ENCODE measurements at regions not wholly inside any gene's neighbourhood (a gene's known extent, or its start where the extent isn't known, plus 50 kb on each side); places are given as distances from the start of the nearest gene placed in this dataset.

- no peak for TF ChIP-seq CTCF (IDR thresholded peaks at IDR 0.05)
- Histone ChIP-seq H3K27ac (no peak overlapping the region), H3K9me3 (no peaks in the 10 kb centered on the region), H3K27me3 (no peaks in the 10 kb centered on the region), H3K4me3 (no peak overlapping the region), H3K36me3 (no peaks in the 10 kb centered on the region), H3K4me1 (no peaks in the 10 kb centered on the region), H3K9ac (ENCODE audit: low read depth in 2 of 2, low read length in 2 of 2) (no peak overlapping the region)
- intact Hi-C loops (cut with DNase I): no loop called here
- DNase-seq: no peak
Observed at GRCh38 chr5:3778945-3779344, 183.3 kb downstream of the IRX1 start.

GRCh38 chr5:3780278-3780677 is 184.6 kb downstream of the IRX1 start:
- no peak for TF ChIP-seq CTCF (IDR thresholded peaks at IDR 0.05)
- no peaks in the 10 kb centered on the region for H3K4me1 ChIP-seq

GRCh38 chr5:3780907-3781306 is 185.3 kb downstream of the IRX1 start:
- intact Hi-C loops (cut with DNase I): no loop called here
- no peak for DNase-seq
- no peak overlapping the region for H3K4me3 ChIP-seq
- no peaks in the 10 kb centered on the region for H3K4me1 ChIP-seq
- H3K9me3 ChIP-seq: no peaks in the 10 kb centered on the region
- no peak for TF ChIP-seq CTCF (IDR thresholded peaks at IDR 0.05)
- H3K27ac ChIP-seq: no peak overlapping the region
- H3K27me3 ChIP-seq: no peaks in the 10 kb centered on the region
- no peak overlapping the region for H3K9ac ChIP-seq (ENCODE audit: low read depth in 2 of 2, low read length in 2 of 2)
- H3K36me3 ChIP-seq: no peaks in the 10 kb centered on the region

More at GRCh38 chr5:3780278-3780677, 184.6 kb downstream of the IRX1 start:
- H3K9ac ChIP-seq (ENCODE audit: low read depth in 2 of 2, low read length in 2 of 2): no peak overlapping the region
- no peak overlapping the region for H3K27ac ChIP-seq
- intact Hi-C loops (cut with DNase I): no loop called here
- H3K9me3 ChIP-seq: no peaks in the 10 kb centered on the region
- H3K36me3 ChIP-seq: no peaks in the 10 kb centered on the region
- no peak for DNase-seq
- no peak overlapping the region for H3K4me3 ChIP-seq
- no peaks in the 10 kb centered on the region for H3K27me3 ChIP-seq

DNA sequence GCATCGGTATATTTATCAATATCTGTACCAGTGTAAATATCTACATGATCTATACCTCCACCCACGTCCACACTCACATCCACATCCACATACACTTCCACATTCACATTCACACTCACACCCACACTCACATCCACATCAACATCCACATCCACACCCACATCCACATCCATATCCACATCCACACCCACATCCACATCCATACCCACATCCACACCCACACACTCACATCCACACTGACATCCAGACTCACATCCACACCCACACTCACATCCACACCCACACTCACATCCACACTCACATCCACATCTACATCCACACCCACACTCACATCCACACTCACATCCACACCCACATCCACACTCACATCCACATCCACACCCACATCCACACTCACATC is 189.2 kb downstream of the IRX1 start:
- Histone ChIP-seq H3K4me3 (no peak overlapping the region), H3K9me3 (no peaks in the 10 kb centered on the region), H3K9ac (ENCODE audit: low read depth in 2 of 2, low read length in 2 of 2) (no peak overlapping the region), H3K27me3 (no peaks in the 10 kb centered on the region), H3K27ac (no peak overlapping the region), H3K36me3 (no peaks in the 10 kb centered on the region), H3K4me1 (no peaks in the 10 kb centered on the region)
- intact Hi-C loops (cut with DNase I): no loop called here
- DNase-seq: no peak
- no peak for TF ChIP-seq CTCF (IDR thresholded peaks at IDR 0.05)

- no peak for DNase-seq
- Histone ChIP-seq H3K9me3 (no peaks in the 10 kb centered on the region), H3K9ac (ENCODE audit: low read depth in 2 of 2, low read length in 2 of 2) (no peak overlapping the region), H3K36me3 (no peaks in the 10 kb centered on the region), H3K27me3 (no peaks in the 10 kb centered on the region), H3K4me1 (no peaks in the 10 kb centered on the region), H3K4me3 (no peak overlapping the region), H3K27ac (no peak overlapping the region)
- no peak for TF ChIP-seq CTCF (IDR thresholded peaks at IDR 0.05)
- intact Hi-C loops (cut with DNase I): no loop called here
Observed at GRCh38 chr5:3786165-3786564, 190.5 kb downstream of the IRX1 start.

All from colonic mucosa (tissue), 4 donors.